ENCODE measurements at regions not wholly inside any gene's neighbourhood (a gene's known extent, or its start where the extent isn't known, plus 50 kb on each side); places are given as distances from the start of the nearest gene placed in this dataset.

DNA sequence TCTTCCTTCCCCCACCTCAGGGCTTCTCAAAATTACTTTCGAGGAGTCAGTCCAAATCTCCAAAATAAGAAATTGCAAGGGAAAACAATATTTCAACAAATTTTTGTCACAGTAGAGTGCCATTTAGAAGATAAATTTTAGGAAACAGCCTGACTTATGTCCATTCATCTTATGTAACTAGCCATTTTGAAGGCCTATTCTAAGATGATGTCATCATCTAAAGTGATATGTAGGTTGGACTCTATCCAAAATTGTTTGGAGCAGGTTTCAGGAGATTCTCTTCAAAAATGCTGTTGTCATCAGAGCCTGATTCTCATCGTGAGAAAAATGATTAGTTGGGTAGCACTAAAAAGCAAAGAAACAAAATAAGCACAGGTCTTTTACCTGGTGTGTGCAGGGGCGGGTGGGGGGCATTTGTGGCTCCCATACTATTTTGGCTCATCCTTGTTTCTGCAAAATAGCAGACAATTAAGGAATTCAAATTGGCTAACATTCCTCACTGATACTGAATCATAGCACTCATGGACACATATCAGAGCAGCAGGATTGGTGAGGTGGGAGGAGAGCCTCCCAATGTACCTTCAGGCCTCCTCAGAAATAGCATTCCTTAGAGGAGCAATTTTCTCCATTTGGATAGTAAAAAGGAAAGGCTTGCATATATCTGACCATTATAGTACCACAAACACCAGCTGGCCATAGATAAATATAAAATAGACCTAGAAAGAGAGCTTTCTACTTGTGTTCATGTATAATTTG lies 360.9 kb upstream of the NAV3 start (continued):
- TF ChIP-seq, protein P1, sequence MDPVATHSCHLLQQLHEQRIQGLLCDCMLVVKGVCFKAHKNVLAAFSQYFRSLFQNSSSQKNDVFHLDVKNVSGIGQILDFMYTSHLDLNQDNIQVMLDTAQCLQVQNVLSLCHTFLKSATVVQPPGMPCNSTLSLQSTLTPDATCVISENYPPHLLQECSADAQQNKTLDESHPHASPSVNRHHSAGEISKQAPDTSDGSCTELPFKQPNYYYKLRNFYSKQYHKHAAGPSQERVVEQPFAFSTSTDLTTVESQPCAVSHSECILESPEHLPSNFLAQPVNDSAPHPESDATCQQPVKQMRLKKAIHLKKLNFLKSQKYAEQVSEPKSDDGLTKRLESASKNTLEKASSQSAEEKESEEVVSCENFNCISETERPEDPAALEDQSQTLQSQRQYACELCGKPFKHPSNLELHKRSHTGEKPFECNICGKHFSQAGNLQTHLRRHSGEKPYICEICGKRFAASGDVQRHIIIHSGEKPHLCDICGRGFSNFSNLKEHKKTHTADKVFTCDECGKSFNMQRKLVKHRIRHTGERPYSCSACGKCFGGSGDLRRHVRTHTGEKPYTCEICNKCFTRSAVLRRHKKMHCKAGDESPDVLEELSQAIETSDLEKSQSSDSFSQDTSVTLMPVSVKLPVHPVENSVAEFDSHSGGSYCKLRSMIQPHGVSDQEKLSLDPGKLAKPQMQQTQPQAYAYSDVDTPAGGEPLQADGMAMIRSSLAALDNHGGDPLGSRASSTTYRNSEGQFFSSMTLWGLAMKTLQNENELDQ (tag by site-specific recombination; IDR thresholded peaks at IDR 0.05; ENCODE audit: low read depth) = no peak
- no peak for TF ChIP-seq ZNF76 (tag by site-specific recombination; IDR thresholded peaks at IDR 0.05; ENCODE audit: borderline replicate concordance, low read depth)

- no peak overlapping the region for H3K27ac ChIP-seq (ENCODE audit: extremely low read depth, low read depth, low read length)
- ChIA-PET POLR2A (no interaction called here), CTCF (interaction anchor here (0.6 kb wide), 1 partner anchor 178 kb away, joined by 3 read pairs; no protein-coding TSS in a partner anchor)
- no peaks in the 10 kb centered on the region for H3K4me1 ChIP-seq (ENCODE audit: control insufficient read depth, insufficient read depth, low read length)
- no peaks in the 10 kb centered on the region for H3K9me3 ChIP-seq (ENCODE audit: control insufficient read depth, insufficient read depth, low read depth, low read length)
- no peak overlapping the region for H3K4me3 ChIP-seq (ENCODE audit: low read depth, low read length)
- no peak for TF ChIP-seq IKZF3 (tag by site-specific recombination; IDR thresholded peaks at IDR 0.05)
- TF ChIP-seq SP2 (tag by site-specific recombination; IDR thresholded peaks at IDR 0.05) = no peak
- no peaks in the 10 kb centered on the region for H3K36me3 ChIP-seq (ENCODE audit: control insufficient read depth in 2 of 2, insufficient read depth in 1 of 2, low read length in 2 of 2)
Observed at GRCh38 chr12:77442633-77443032, 377.3 kb upstream of the E2F7 start.

GRCh38 chr12:77439749-77440148 lies 374.4 kb upstream of the E2F7 start:
- no peak overlapping the region for H3K4me3 ChIP-seq (ENCODE audit: low read depth, low read length)
- POLR2A ChIA-PET = no interaction called here
- no peaks in the 10 kb centered on the region; the same call in 1 of the 2 replicates for H3K4me1 ChIP-seq (ENCODE audit: control insufficient read depth, insufficient read depth, low read length)
- no peak overlapping the region for H3K27ac ChIP-seq (ENCODE audit: extremely low read depth, low read depth, low read length)
- no peaks in the 10 kb centered on the region for H3K9me3 ChIP-seq (ENCODE audit: control insufficient read depth, insufficient read depth, low read depth, low read length)
- CTCF ChIA-PET = no interaction called here
- H3K36me3 ChIP-seq (ENCODE audit: control insufficient read depth in 2 of 2, insufficient read depth in 1 of 2, low read length in 2 of 2) = no peaks in the 10 kb centered on the region
- no peak for TF ChIP-seq ZNF777 (tag by site-specific recombination; IDR thresholded peaks at IDR 0.05; ENCODE audit: borderline replicate concordance)
- TF ChIP-seq ZNF571 (tag by site-specific recombination; IDR thresholded peaks at IDR 0.05) = no peak
- no peak for TF ChIP-seq ZNF837 (tag by site-specific recombination; IDR thresholded peaks at IDR 0.05)
- TF ChIP-seq WT1 (tag by site-specific recombination; IDR thresholded peaks at IDR 0.05) = no peak
- no peak for TF ChIP-seq ZNF596 (tag by site-specific recombination; IDR thresholded peaks at IDR 0.05)
- no peak for TF ChIP-seq ZNF658 (tag by site-specific recombination; IDR thresholded peaks at IDR 0.05)
- no peak for TF ChIP-seq ZNF362 (tag by site-specific recombination; IDR thresholded peaks at IDR 0.05)
- TF ChIP-seq ZNF707 (tag by site-specific recombination; IDR thresholded peaks at IDR 0.05) = no peak
- TF ChIP-seq ZNF692 (tag by site-specific recombination; IDR thresholded peaks at IDR 0.05) = no peak
- TF ChIP-seq, protein P2, sequence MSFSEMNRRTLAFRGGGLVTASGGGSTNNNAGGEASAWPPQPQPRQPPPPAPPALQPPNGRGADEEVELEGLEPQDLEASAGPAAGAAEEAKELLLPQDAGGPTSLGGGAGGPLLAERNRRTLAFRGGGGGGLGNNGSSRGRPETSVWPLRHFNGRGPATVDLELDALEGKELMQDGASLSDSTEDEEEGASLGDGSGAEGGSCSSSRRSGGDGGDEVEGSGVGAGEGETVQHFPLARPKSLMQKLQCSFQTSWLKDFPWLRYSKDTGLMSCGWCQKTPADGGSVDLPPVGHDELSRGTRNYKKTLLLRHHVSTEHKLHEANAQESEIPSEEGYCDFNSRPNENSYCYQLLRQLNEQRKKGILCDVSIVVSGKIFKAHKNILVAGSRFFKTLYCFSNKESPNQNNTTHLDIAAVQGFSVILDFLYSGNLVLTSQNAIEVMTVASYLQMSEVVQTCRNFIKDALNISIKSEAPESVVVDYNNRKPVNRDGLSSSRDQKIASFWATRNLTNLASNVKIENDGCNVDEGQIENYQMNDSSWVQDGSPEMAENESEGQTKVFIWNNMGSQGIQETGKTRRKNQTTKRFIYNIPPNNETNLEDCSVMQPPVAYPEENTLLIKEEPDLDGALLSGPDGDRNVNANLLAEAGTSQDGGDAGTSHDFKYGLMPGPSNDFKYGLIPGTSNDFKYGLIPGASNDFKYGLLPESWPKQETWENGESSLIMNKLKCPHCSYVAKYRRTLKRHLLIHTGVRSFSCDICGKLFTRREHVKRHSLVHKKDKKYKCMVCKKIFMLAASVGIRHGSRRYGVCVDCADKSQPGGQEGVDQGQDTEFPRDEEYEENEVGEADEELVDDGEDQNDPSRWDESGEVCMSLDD (tag by site-specific recombination; IDR thresholded peaks at IDR 0.05) = no peak
- no peak for TF ChIP-seq ZFP69B (tag by site-specific recombination; IDR thresholded peaks at IDR 0.05)
- TF ChIP-seq GLI4 (tag by site-specific recombination; IDR thresholded peaks at IDR 0.05) = no peak

Measured in HEK293 (cell line).